DMS53 treated with DMSO at 0.1 percent for 48 hours (cell line): ENCODE measurements at regions not wholly inside any gene's neighbourhood (a gene's known extent, or its start where the extent isn't known, plus 50 kb on each side); places are given as distances from the start of the nearest gene placed in this dataset.
"Not testable (repeated sequence)": the region's sequence is repeated elsewhere in the genome, so short reads cannot be mapped to it uniquely, and the experiment has no call there.

Experiments used
- DNase-seq: peaks from one replicate; lab custom pipeline; 2025; ENCODE audit not compliant: unreplicated experiment; lab: John Stamatoyannopoulos, UW

DNA sequence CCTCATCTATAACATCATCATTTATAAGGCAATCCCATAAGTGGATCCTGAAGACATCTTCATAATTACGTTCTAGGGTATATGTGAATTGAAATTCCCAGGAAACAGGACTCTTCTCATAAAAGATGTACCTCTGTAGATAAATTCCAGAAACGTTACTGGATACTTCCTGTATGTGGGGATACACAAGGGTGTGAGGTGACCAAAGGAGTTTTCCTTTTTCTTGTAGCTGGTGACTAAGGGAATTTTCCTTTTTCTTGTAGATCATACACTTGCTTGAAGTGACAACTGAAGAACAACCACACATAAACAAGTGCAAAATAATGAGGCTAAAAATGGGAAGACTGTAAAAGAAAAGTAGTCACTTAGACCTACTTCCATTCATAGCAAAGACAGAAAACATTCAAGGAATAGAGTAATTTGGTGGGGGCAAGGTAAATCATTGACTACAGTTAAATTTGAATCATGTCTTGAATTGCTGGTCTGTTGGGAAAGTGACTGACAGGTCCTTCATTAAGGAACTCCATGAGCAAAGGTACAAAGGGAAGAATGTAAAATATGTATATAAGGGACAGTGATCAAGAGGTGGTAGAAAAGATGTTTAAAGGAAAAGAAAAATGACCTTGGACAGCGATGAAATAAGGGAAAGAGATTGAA, 53.2 kb upstream of the UBE2E3 start:
- DNase-seq, result no peak

GRCh38 chr2:180925700-180926099, 54.7 kb upstream of the UBE2E3 start:
- DNase-seq, result no peak

DNA sequence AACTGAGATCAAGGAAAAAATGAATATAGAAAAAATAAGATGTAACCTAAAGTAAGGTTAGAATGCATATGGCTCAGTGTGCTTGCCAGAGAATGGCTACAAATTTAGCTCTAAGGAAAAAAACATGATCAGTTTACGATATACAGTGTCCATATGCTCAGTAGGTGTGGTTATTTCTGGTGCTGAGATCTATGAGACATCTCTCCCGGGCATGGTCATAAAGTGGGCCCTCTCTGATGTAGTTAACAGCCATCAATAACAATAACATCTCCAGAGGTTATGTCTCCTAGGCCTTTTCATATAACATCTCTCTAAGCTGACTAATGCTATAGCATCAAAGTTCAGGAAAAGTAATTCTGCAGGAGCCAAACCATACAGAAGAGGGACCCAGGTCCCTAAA, 56.3 kb upstream of the UBE2E3 start:
- DNase-seq, result no peak

DNA sequence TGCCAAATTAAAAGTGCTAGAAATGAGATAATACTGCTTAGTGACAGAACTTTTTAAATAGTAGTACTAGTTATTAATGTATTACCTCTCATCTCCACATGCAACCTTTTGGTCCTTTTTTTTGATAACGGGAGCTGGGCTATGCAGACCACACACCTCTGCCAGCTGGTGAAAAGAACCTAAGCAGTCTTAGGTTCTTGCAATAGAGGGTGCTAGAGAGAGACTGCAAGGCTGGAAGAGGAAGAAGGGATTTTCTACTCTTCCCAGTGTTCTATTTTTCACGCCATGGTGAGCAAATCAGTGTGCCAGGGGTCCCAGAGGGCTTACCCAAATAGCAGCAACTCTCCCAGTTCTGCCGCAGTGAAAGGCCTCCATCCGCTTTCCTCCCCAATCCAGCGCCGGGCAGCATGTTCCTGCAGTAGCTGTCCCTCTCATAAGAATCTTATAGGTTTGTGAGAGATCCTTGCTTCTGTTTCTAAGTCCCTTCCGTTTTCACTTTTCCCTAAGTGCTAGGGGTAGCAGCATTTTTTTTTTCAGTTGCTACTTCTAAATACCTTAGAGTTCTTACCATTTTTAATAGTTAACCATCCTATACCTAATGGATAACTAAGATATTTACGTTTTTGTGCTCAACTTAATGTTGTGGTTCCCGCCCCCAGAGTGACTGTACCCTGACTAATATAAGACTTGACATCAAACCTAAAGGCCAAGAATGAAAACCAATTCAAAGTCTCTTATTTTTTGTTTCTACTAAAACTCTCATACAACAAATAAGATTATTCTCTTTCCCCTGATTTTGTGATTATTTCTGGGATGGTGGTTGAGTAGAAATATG, 69.4 kb upstream of the UBE2E3 start:
- no peak for DNase-seq

- DNase-seq, result no peak
Observed at GRCh38 chr2:180907731-180908130, 72.7 kb upstream of the UBE2E3 start.

- peak; percentile 91 for DNase-seq
Observed at GRCh38 chr2:180905461-180905860, 74.9 kb upstream of the UBE2E3 start.

DNA sequence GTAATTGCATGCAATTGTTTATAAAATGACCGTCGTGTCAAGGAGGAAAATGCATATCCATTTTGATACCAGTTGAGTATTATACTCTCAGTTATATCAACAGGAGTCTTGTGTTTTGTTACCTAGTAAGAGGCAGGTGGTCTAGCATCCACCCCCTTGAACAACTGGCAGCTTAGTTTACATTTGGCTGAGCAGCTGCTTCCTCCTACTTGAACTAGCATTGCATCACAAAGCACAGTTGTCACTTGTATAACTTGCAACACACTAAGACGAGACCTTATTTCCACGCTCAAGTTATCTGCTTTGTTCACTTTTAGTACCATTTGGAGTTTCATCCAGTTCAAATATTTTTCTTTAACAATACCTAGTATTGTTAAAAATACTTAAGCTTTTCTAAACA, 75.4 kb upstream of the UBE2E3 start:
- DNase-seq, result peak; percentile 92

GRCh38 chr2:180901331-180901730, 79.1 kb upstream of the UBE2E3 start:
- DNase-seq, result no peak

DNA sequence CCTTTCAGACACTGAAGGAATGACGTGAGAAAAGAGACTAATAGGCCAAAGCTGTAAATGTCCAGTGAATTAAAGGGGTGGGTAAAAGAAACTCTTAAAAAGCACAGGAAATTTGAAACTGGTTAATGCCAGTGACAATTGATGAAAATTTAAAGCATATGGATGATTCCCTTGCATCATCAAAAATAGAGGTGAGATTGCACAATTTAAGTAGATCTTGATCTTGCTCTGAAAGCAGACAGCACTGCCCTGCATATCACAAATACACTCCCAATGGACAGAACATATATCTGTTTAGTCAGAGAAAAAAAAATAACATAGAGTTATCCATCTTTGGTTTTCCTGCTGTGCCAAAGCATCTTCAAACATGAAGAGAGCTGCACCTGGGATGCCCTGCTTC, 86.7 kb upstream of the UBE2E3 start:
- DNase-seq, result no peak

GRCh38 chr2:180892091-180892490, 88.3 kb upstream of the UBE2E3 start:
- no peak for DNase-seq

- no peak for DNase-seq
Observed at GRCh38 chr2:180891360-180891759, 89.0 kb upstream of the UBE2E3 start.

DNA sequence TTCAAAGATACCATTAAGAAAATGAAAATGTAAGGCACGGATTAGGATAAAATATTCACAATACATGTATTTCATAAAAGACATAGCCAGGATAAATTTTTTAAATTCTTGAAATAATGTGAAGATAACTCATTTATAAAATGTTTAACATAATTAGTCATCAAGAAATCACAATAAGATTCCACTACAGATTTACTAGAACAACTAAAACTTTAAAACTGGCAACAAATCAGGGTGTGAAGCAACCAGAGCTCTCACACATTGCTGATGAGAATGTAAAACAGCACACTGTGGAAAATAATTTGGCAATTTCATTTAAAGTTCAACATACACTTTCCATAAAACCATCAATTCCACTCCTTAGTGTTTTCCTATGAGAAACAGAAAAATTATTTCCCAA, 89.6 kb upstream of the UBE2E3 start:
- DNase-seq, result no peak

DNA sequence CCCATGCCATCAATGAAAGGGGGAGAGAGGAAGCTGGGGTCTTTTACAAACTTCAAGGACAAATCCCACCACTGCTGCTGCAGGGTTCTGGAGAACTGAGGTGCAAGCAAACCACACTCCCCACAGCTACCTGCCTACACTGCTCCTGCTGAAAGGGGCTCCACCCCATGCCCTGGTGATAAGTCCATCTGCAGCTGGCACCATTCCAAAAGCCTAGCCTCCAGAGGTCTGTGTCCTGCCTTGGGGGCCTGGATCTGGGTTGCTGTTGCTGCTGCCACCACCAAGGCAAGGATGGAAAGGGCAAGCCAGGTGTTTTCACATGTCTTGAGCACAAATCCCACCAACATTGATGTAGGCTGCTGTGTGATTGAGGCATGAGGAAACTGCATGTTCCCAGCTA, 97.4 kb upstream of the UBE2E3 start:
- DNase-seq, result no peak

DNA sequence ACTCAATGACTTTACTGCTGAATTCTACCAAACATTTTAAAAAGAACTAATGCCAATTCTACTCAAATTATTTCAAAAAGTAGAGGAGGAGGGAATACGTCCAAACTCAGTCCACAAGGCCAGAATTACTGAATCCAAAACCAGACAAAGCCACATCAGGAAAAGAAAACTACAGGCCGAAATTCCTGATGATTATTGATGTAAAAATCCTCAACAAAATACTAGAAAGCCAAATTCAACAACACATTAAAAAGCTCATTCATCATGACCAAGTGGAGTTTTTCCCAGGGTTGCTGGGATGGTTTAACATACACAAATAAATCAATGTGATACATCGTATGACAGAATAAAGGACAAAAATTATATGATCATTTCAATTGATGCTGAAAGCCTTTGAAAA, 103.9 kb upstream of the UBE2E3 start:
- DNase-seq, result no peak

DNA sequence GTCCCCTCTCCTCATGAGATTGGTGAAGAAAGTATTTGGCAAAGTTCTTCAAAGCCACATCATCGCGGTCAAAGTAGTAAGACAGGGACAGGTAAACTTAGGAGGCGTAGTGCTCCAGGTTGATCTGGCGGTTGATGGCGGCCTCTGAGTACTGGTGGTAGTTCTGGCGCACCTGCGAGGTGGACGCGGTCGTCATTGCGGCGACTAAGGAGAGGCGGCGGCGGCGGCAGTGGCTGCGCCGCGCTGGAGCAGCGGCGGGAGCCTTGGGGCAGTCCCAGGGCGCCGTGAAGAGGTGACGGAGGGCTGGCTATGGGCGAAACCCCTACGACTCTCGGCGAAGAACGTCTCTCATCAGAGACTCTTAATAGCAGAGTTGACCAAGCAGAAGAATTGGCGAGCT, 107.2 kb upstream of the UBE2E3 start:
- DNase-seq, result no peak

GRCh38 chr2:180872781-180873180, 107.6 kb upstream of the UBE2E3 start:
- not testable (repeated sequence) for DNase-seq

DNA sequence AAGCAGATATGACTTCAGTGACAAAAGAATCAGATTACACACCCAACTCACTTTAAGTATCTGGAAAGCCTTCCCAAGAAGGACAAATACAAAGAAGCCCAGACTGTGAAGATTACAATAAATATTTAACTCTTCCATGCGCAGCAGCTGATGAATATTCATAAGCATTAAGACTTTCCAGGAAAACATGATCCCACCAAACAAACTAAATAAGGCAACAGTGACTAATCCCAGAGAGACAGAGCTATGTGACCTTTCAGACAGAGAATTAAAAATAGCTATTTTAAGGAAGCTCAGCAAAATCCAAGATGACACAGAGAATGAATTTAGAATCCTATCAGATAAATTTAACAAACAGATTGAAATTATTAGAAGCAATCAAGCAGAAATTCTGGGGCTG, 108.2 kb upstream of the UBE2E3 start:
- DNase-seq, result no peak

- no peak for DNase-seq
Observed at GRCh38 chr2:180871649-180872048, 108.8 kb upstream of the UBE2E3 start.

DNA sequence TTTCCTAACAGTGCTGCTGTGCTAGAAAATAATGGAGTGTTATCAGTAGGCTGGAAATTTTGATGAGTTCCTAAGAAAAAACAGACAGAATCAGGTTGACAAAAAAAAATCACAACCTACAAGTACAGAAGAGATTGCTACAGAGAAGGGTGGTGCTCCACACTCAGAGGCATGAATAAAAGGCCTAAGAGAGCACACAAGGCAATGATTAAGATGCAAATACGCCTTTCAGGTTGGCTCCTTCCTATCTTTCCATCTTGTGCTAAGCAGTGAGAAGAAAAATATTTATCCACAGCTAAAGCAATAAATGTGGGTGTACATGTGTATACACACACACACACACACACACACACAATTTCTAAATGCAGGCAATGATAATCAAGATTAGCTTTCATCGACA, 130.6 kb upstream of the UBE2E3 start:
- no peak for DNase-seq

GRCh38 chr2:180848393-180848792, 132.0 kb upstream of the UBE2E3 start:
- no peak for DNase-seq

- DNase-seq, result no peak
Observed at GRCh38 chr2:180846756-180847472, 133.5 kb upstream of the UBE2E3 start.

DNA sequence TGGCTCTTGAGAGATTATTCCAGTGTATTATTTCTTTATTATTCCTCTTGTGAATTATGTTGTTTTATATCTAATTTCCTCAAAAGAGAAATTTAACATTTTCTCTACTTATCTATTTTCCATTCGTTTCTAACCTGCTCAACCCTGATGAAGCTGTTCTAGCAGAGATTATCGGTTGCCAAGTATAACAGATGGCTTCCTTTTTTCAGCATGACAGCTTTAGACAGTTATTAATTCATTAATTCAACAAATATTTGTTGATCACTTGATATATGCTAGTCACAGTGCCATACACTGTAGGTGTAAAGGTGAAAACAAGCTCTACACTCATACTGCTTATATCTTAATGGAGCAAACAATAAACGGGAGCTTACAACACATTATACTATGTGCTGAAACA, 137.9 kb upstream of the UBE2E3 start:
- no peak for DNase-seq
